GM21723 (cell line): ENCODE measurements at regions not wholly inside any gene's neighbourhood (a gene's known extent, or its start where the extent isn't known, plus 50 kb on each side); places are given as distances from the start of the nearest gene placed in this dataset.

Experiments
- ATAC-seq: cut with Tn5 transposase; IDR thresholded peaks from one replicate; pipeline ENCODE4 v1.9.1; 2021; ENCODE audit warnings: mild to moderate bottlenecking, moderate library complexity; ENCODE audit not compliant: unreplicated experiment

DNA sequence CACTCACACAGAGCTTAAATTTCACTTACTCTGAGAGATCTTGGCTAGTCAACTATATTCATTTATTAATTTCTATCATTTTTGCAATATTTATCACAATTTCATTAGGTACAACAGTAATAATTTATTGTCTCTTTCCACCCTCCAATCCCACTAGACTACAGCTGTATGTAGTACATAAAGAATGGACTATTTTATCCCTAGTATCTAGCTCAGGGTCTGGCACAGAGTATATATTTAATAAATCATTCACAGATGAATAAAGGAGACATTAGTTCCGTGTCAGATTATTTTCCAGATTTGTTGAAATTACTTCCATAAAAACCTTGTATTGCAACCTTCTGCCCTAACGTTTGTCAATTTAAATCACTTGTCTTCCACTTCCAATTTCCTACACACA is 1781.1 kb upstream of the SEL1L start:
- no peak for ATAC-seq

GRCh38 chr14:83316356-83316755 is 1782.7 kb upstream of the SEL1L start:
- no peak for ATAC-seq

DNA sequence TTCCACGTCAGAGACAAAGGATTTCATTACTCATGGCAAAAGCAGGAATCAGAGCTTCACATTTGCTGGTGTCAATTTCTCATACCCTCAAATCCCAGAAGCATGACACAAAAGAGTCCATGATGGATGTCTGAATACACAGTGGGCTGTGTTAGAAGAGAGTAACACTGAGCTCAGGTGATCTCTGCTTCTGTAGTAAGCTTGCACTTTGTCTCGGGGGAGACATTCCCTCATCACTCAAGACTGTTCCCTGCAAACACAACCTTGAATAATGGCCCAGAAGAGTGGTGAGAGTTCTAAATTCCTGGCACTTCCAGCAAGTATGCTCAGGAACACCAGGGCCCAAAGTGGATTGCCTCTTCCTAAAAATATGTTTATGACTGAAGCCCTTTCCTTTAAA is 1787.2 kb upstream of the SEL1L start:
- no peak for ATAC-seq

DNA sequence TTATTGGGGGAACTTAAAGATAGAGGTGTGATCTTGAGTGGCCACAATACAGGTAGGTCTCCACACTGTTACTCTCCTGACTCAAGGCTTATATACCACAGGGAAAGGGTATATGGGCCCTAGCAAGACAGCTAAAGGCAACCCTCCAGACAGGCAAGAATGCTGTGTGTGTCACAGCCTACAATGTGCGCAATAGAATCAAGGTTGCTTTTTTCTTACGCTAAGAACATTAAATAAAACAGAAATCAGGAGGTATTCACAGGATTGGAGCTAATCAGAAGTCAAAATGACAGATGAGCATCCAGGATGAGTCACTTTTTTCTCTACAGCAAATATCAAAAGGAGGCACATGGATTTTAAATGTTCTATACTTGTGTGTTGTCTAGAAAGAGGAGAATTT is 1797.9 kb upstream of the SEL1L start:
- ATAC-seq = no peak

DNA sequence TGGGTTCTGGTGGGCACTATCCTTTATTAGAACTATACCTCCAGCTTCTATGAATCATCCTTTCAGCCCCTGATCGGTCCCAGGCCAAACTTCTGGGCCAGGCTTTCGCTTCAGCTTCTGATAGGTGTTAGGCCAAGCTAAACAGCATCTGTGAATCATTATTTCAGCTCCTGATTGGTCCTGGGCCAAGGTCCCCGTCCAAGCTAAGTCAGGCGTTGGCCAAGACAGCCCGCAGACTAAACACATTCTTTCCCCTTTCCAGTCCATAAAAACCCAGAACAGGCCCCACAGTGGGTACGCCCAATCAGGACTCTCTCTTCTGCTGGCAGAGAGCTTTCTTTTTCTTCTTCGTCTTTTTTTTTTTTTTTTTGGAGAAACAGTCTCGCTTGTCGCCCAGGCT is 1808.9 kb upstream of the SEL1L start:
- ATAC-seq = no peak

DNA sequence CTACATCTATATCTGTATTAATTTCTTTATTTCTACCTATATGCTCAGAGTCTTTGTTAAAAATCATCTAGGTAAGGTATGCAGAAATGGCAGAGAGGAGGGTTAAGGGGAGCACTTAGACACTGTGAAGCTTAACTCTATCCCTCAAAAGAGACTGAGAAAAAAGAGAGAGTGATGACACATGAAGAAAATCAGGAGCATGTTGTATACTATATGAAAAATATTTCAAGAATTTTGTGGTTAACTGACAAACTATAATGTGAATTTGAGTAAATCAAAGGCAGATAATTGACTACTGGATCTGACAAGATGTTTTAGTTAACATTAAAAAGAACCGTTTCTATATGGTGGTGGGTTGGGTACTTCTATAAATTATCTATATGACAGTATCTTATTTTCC is 1814.2 kb upstream of the SEL1L start:
- no peak for ATAC-seq

DNA sequence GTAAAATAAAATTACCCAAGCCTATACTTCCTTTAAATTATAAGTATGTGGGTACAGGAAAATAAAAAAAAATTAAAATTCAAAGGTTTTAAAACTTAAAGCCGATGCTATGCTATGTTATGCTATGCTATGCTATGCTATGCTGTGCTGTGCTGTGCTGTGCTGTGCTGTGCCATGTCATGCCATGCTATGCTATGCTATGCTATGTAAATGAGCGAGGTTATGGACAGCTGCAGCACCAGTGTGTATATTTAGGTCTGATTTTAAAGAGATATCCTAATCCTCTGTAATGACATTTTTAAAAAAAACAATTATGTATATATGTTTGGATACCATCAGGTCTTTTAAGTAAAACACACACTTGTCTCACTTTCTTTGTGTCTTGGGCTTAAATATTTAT is 1822.0 kb upstream of the SEL1L start:
- no peak for ATAC-seq

DNA sequence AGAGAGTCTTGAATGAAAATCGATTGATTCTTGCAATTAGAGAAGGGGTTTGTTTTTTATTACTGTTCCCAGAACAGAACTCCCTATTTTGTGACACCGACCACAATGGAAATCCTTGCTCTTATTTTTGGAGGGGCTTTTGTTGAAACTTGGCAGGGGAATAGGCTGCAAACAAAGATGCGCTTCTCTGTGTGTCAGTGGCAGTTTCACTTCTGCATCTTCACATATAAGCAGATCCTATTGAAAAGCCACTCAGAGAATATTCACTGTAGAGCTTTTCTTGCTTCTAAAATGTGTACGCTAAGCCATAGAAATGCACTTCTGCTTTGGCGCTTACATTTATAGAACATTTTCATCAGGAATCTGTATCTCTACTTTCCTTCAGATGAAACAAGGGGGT is 1822.4 kb upstream of the SEL1L start:
- no peak for ATAC-seq

- no peak for ATAC-seq
Observed at GRCh38 chr14:83372271-83372670, 1838.6 kb upstream of the SEL1L start.

GRCh38 chr14:83379436-83379835 is 1845.8 kb upstream of the SEL1L start:
- ATAC-seq = no peak

DNA sequence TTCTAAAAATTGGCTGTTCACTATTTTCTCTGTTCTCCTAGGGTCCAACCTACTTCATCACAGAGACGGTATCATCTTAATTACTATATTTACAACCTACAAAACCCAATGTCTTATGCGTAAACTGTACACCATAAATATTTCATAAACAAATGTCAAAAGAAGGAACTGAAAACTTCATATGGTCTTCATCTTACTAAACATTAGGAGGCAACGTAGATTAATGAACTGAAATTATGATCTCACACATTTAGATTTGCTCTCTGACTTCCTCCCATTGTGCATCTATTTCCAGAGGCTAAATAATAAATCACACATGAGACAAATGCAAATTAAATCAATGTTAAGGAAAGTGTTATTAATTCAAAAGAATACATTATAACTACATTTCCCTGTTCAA is 1850.6 kb upstream of the SEL1L start:
- ATAC-seq = no peak

DNA sequence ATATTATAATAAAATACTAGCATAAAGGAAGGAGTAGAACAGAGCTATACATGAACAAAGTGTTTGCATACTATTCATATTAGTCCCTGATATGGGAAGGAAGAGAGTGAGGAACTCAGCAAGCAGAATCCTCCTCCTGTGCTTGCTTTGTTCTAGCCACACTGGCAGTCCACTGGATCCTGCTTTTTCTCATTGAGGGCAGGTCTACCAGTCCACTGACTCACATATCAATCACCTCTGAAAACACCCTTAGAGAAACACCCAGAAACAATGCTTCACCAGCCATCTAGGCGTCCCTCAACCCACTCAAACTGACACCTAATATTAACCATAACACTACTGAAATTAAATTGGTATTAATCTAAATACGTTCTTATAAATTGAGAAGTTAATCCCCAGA is 1861.7 kb upstream of the SEL1L start:
- ATAC-seq = no peak

DNA sequence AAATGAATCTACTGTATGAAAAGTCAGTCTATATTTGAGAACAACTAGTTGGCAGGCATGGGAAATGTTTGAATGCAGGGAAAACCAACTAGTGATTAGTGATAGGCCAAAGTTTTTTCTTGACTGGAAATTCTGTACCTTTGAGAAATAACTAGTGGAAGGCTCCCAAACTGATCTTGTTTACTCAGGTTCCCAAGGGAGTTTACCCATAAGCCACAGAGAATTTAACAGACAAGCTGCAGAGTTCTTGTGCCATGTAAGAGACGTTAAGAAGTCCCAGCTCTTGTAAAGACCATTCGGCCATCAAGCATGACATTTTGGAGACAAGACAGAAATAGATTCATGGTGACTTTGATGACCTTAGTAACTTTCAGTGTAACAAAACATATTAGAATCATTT is 1882.8 kb upstream of the SEL1L start:
- no peak for ATAC-seq

DNA sequence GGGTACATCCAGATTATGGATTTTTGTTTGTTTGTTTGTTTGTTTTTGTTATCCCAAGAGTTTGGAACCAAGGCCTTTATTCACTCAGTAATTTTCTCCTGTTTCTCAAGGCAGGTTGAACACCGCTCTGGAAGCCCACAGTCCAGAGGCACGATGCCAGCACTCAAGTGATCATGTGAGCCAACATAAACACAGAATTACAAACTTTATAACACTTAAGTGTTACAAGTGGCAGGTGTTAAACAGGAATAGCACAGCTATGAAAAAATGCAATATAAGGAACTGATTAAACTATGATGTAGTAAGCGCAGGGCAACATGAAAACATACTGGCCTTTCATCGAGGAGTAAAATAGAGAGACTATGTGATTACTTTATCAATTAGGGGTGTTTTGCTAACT is 1885.8 kb upstream of the SEL1L start:
- no peak for ATAC-seq

- ATAC-seq = no peak
Observed at GRCh38 chr14:83421711-83422110, 1888.1 kb upstream of the SEL1L start.

GRCh38 chr14:83425138-83425537 is 1891.5 kb upstream of the SEL1L start:
- no peak for ATAC-seq

- no peak for ATAC-seq
Observed at GRCh38 chr14:83425706-83426105, 1892.1 kb upstream of the SEL1L start.

- ATAC-seq = no peak
Observed at GRCh38 chr14:83433618-83434017, 1900.0 kb upstream of the SEL1L start.

- no peak for ATAC-seq
Observed at GRCh38 chr14:83441801-83442200, 1908.1 kb upstream of the SEL1L start.

DNA sequence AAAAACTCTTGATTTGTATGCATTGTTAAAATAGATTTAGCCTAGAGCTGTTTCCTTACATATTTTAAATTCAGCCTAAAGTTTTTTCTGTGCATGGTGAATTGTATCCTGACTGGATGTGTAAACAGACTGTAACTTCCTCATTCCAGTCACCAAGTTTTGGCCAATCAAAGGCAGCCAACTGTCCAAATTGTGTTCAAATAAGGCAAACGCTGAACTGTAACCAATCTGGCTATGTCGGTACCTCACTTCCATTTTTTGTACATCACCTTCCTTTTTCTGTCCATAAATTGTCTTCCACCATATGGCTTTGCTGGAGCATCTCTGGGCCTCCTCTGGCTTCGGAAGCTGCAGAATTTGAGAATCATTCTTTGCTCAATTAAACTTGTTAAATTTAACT is 1921.9 kb upstream of the SEL1L start:
- no peak for ATAC-seq

GRCh38 chr14:83461521-83461920 is 1927.9 kb upstream of the SEL1L start:
- no peak for ATAC-seq

GRCh38 chr14:83462759-83463158 is 1929.1 kb upstream of the SEL1L start:
- no peak for ATAC-seq

- no peak for ATAC-seq
Observed at GRCh38 chr14:83463500-83464098, 1929.9 kb upstream of the SEL1L start.

- no peak for ATAC-seq
Observed at GRCh38 chr14:83467811-83468210, 1934.2 kb upstream of the SEL1L start.
